ENCODE measurements at regions not wholly inside any gene's neighbourhood (a gene's known extent, or its start where the extent isn't known, plus 50 kb on each side); places are given as distances from the start of the nearest gene placed in this dataset.

- 66% methylated on average over 2 of the region's 2 CpGs for WGBS
- Histone ChIP-seq H3K4me1 (replicated peaks) (no peaks in the 10 kb centered on the region), H3K36me3 (no peaks in the 10 kb centered on the region), H3K4me3 (no peak overlapping the region), H3K27ac (no peak overlapping the region), H3K9me3 (no peaks in the 10 kb centered on the region), H3K27me3 (replicated peaks; ENCODE audit: insufficient read depth) (no peaks in the 10 kb centered on the region)
- intact Hi-C loops (cut with DNase I) = no loop called here
- no peak for DNase-seq (ENCODE audit: low spot score)
- TF ChIP-seq POLR2AphosphoS5 (IDR thresholded peaks at IDR 0.05) (no peak), CTCF (IDR thresholded peaks at IDR 0.05) (no peak), POLR2A (IDR thresholded peaks at IDR 0.05) (no peak)
Measured at GRCh38 chr2:129325151-129325550, 654.3 kb upstream of the RAB6C start.

- DNase-seq (ENCODE audit: low spot score) = no peak
- H3K27me3 ChIP-seq (replicated peaks; ENCODE audit: insufficient read depth) = no peaks in the 10 kb centered on the region
- H3K27ac ChIP-seq = no peak overlapping the region
- 58% methylated on average over 4 of the region's 4 CpGs for WGBS
- intact Hi-C loops (cut with DNase I) = no loop called here
- H3K9me3 ChIP-seq = no peaks in the 10 kb centered on the region
- no peak overlapping the region for H3K4me3 ChIP-seq
- no peaks in the 10 kb centered on the region for H3K36me3 ChIP-seq
- no peaks in the 10 kb centered on the region for H3K4me1 ChIP-seq (replicated peaks)
- no peak for TF ChIP-seq POLR2AphosphoS5 (IDR thresholded peaks at IDR 0.05)
- no peak for TF ChIP-seq CTCF (IDR thresholded peaks at IDR 0.05)
- TF ChIP-seq POLR2A (IDR thresholded peaks at IDR 0.05) = no peak
Measured at GRCh38 chr2:129329574-129329973, 649.9 kb upstream of the RAB6C start.

- intact Hi-C loops (cut with DNase I) = no loop called here
- Histone ChIP-seq H3K9me3 (no peaks in the 10 kb centered on the region), H3K27ac (no peak overlapping the region), H3K27me3 (replicated peaks; ENCODE audit: insufficient read depth) (no peaks in the 10 kb centered on the region), H3K4me1 (replicated peaks) (no peaks in the 10 kb centered on the region), H3K36me3 (no peaks in the 10 kb centered on the region), H3K4me3 (no peak overlapping the region)
- WGBS = 77% methylated on average over 2 of the region's 2 CpGs
- no peak for DNase-seq (ENCODE audit: low spot score)
- TF ChIP-seq POLR2AphosphoS5 (IDR thresholded peaks at IDR 0.05) (no peak), CTCF (IDR thresholded peaks at IDR 0.05) (no peak), POLR2A (IDR thresholded peaks at IDR 0.05) (no peak)
Measured at GRCh38 chr2:129330504-129330903, 649.0 kb upstream of the RAB6C start.

- intact Hi-C loops (cut with DNase I) = no loop called here
- H3K4me3 ChIP-seq = no peak overlapping the region
- no peaks in the 10 kb centered on the region for H3K27me3 ChIP-seq (replicated peaks; ENCODE audit: insufficient read depth)
- no peak for TF ChIP-seq CTCF (IDR thresholded peaks at IDR 0.05)
- no peak for TF ChIP-seq POLR2AphosphoS5 (IDR thresholded peaks at IDR 0.05)
- TF ChIP-seq POLR2A (IDR thresholded peaks at IDR 0.05) = no peak
- H3K9me3 ChIP-seq = no peaks in the 10 kb centered on the region
- no peak overlapping the region for H3K27ac ChIP-seq
- DNase-seq (ENCODE audit: low spot score) = no peak
- H3K36me3 ChIP-seq = no peaks in the 10 kb centered on the region
- 85% methylated on average over 7 of the region's 7 CpGs for WGBS
- no peaks in the 10 kb centered on the region for H3K4me1 ChIP-seq (replicated peaks)
Measured at GRCh38 chr2:129331638-129332037, 647.8 kb upstream of the RAB6C start.

- no peaks in the 10 kb centered on the region for H3K4me1 ChIP-seq (replicated peaks)
- H3K4me3 ChIP-seq = no peak overlapping the region
- H3K9me3 ChIP-seq = no peaks in the 10 kb centered on the region
- 91% methylated on average over 5 of the region's 5 CpGs for WGBS
- DNase-seq (ENCODE audit: low spot score) = no peak
- no peaks in the 10 kb centered on the region for H3K27me3 ChIP-seq (replicated peaks; ENCODE audit: insufficient read depth)
- intact Hi-C loops (cut with DNase I) = no loop called here
- H3K36me3 ChIP-seq = no peaks in the 10 kb centered on the region
- TF ChIP-seq POLR2AphosphoS5 (IDR thresholded peaks at IDR 0.05) = no peak
- TF ChIP-seq POLR2A (IDR thresholded peaks at IDR 0.05) = no peak
- TF ChIP-seq CTCF (IDR thresholded peaks at IDR 0.05) = no peak
- no peak overlapping the region for H3K27ac ChIP-seq
Measured at GRCh38 chr2:129334128-129334527, 645.3 kb upstream of the RAB6C start.

Measured in prostate gland (tissue), 2 donors.